ENCODE measurements at regions not wholly inside any gene's neighbourhood (a gene's known extent, or its start where the extent isn't known, plus 50 kb on each side); places are given as distances from the start of the nearest gene placed in this dataset.

GRCh38 chr6:40733770-40734396 is 146.7 kb upstream of the LRFN2 start:
- in situ Hi-C loops (cut with HindIII; ENCODE audit: low pct_ligation_motif_present, low sequenced_read_pairs) = no loop called here

GRCh38 chr6:40733290-40733689 is 146.1 kb upstream of the LRFN2 start:
- Histone ChIP-seq H3K27me3 (replicated peaks) (no peaks in the 10 kb centered on the region), H3K36me3 (replicated peaks) (no peaks in the 10 kb centered on the region), H3K4me3 (ENCODE audit: low read depth, low read length) (no peak overlapping the region), H3K27ac (no peak overlapping the region)
- in situ Hi-C loops (cut with HindIII; ENCODE audit: low pct_ligation_motif_present, low sequenced_read_pairs) = no loop called here
- no peak for TF ChIP-seq CTCF (IDR thresholded peaks at IDR 0.05; ENCODE audit: low read depth, low read length, missing control alignments)
- DNase-seq = peak; percentile 64

More at GRCh38 chr6:40733770-40734396, 146.7 kb upstream of the LRFN2 start:
- Histone ChIP-seq H3K36me3 (replicated peaks) (no peaks in the 10 kb centered on the region), H3K27ac (no peak overlapping the region), H3K27me3 (replicated peaks) (no peaks in the 10 kb centered on the region), H3K4me3 (ENCODE audit: low read depth, low read length) (no peak overlapping the region)
- TF ChIP-seq CTCF (IDR thresholded peaks at IDR 0.05; ENCODE audit: low read depth, low read length, missing control alignments) = no peak
- DNase-seq = no peak

- peak; percentile 37 for DNase-seq
- Histone ChIP-seq H3K36me3 (replicated peaks) (no peaks in the 10 kb centered on the region), H3K4me3 (ENCODE audit: low read depth, low read length) (no peak overlapping the region), H3K27me3 (replicated peaks) (no peaks in the 10 kb centered on the region), H3K27ac (no peak overlapping the region)
- in situ Hi-C loops (cut with HindIII; ENCODE audit: low pct_ligation_motif_present, low sequenced_read_pairs) = no loop called here
- TF ChIP-seq CTCF (IDR thresholded peaks at IDR 0.05; ENCODE audit: low read depth, low read length, missing control alignments) = no peak
Measured at GRCh38 chr6:40732878-40733277, 145.7 kb upstream of the LRFN2 start.

GRCh38 chr6:40728643-40729042 is 141.5 kb upstream of the LRFN2 start:
- Histone ChIP-seq H3K27me3 (replicated peaks) (no peaks in the 10 kb centered on the region), H3K4me3 (ENCODE audit: low read depth, low read length) (no peak overlapping the region), H3K36me3 (replicated peaks) (no peaks in the 10 kb centered on the region), H3K27ac (no peak overlapping the region)
- TF ChIP-seq CTCF (IDR thresholded peaks at IDR 0.05; ENCODE audit: low read depth, low read length, missing control alignments) = no peak
- in situ Hi-C loops (cut with HindIII; ENCODE audit: low pct_ligation_motif_present, low sequenced_read_pairs) = no loop called here
- no peak for DNase-seq

GRCh38 chr6:40727271-40727670 is 140.1 kb upstream of the LRFN2 start:
- no peaks in the 10 kb centered on the region for H3K27me3 ChIP-seq (replicated peaks)
- no peak overlapping the region for H3K27ac ChIP-seq
- no peak overlapping the region for H3K4me3 ChIP-seq (ENCODE audit: low read depth, low read length)
- in situ Hi-C loops (cut with HindIII; ENCODE audit: low pct_ligation_motif_present, low sequenced_read_pairs) = no loop called here
- no peak for DNase-seq
- peak; percentile 22 for TF ChIP-seq CTCF (IDR thresholded peaks at IDR 0.05; ENCODE audit: low read depth, low read length, missing control alignments)
- H3K36me3 ChIP-seq (replicated peaks) = no peaks in the 10 kb centered on the region

GRCh38 chr6:40726853-40727252 is 139.7 kb upstream of the LRFN2 start:
- in situ Hi-C loops (cut with HindIII; ENCODE audit: low pct_ligation_motif_present, low sequenced_read_pairs) = no loop called here
- Histone ChIP-seq H3K4me3 (ENCODE audit: low read depth, low read length) (no peak overlapping the region), H3K27ac (no peak overlapping the region), H3K27me3 (replicated peaks) (no peaks in the 10 kb centered on the region), H3K36me3 (replicated peaks) (no peaks in the 10 kb centered on the region)
- TF ChIP-seq CTCF (IDR thresholded peaks at IDR 0.05; ENCODE audit: low read depth, low read length, missing control alignments) = no peak
- DNase-seq = no peak

Measured in brain microvascular endothelial cell (primary cell).